Muscle layer of colon (tissue), 2 donors: ENCODE measurements at regions not wholly inside any gene's neighbourhood (a gene's known extent, or its start where the extent isn't known, plus 50 kb on each side); places are given as distances from the start of the nearest gene placed in this dataset.
"Not testable (repeated sequence)": the region's sequence is repeated elsewhere in the genome, so short reads cannot be mapped to it uniquely, and the experiment has no call there.

Experiments used
- H3K27ac ChIP-seq: one replicate; pipeline ENCODE4 v1.7.0; 2013; ENCODE audit warnings: low read depth, mild to moderate bottlenecking, low read length, moderate library complexity
- H3K27me3 ChIP-seq, 2 donors: one replicate each; pipeline ENCODE4 v1.7.0; 2013; ENCODE audit warnings: low read length in 2 of 2, mild to moderate bottlenecking in 2 of 2; ENCODE audit not compliant: insufficient read depth in 2 of 2, control insufficient read depth in 1 of 2
- H3K36me3 ChIP-seq: one replicate; pipeline ENCODE4 v1.7.0; 2013; ENCODE audit warnings: mild to moderate bottlenecking, low read length; ENCODE audit not compliant: insufficient read depth
- H3K4me1 ChIP-seq: one replicate; pipeline ENCODE4 v1.7.0; 2013; ENCODE audit warnings: mild to moderate bottlenecking, low read length; ENCODE audit not compliant: insufficient read depth
- H3K4me3 ChIP-seq, 2 donors: one replicate each; pipeline ENCODE4 v1.7.0; 2013; ENCODE audit warnings: low read length in 2 of 2, low read depth in 1 of 2, mild to moderate bottlenecking in 1 of 2, moderate library complexity in 1 of 2
- H3K9ac ChIP-seq: one replicate; pipeline ENCODE4 v1.7.0; 2013; ENCODE audit warnings: low read length
- H3K9me3 ChIP-seq: one replicate; pipeline ENCODE4 v1.7.0; 2013; ENCODE audit warnings: mild to moderate bottlenecking, low read length
- donor health status: abdominal sarcoma.
- donor health status: Adenocarcinoma of cecum.

- H3K9me3 ChIP-seq = no peaks in the 10 kb centered on the region
- H3K4me3 ChIP-seq = no peak overlapping the region
- no peaks in the 10 kb centered on the region for H3K27me3 ChIP-seq
- H3K4me1 ChIP-seq = no peaks in the 10 kb centered on the region
- no peak overlapping the region for H3K27ac ChIP-seq
- no peaks in the 10 kb centered on the region for H3K36me3 ChIP-seq
- no peak overlapping the region for H3K9ac ChIP-seq
Measured at GRCh38 chr5:106833517-106833916, 837.2 kb downstream of the EFNA5 start.

GRCh38 chr5:106827061-106827460, 843.7 kb downstream of the EFNA5 start:
- Histone ChIP-seq H3K27me3 (no peaks in the 10 kb centered on the region), H3K4me3 (no peak overlapping the region), H3K9ac (no peak overlapping the region), H3K4me1 (no peaks in the 10 kb centered on the region), H3K9me3 (no peaks in the 10 kb centered on the region), H3K36me3 (no peaks in the 10 kb centered on the region), H3K27ac (no peak overlapping the region)

- H3K27ac ChIP-seq = no peak overlapping the region
- no peaks in the 10 kb centered on the region for H3K36me3 ChIP-seq
- no peaks in the 10 kb centered on the region for H3K27me3 ChIP-seq
- no peak overlapping the region for H3K4me3 ChIP-seq
- no peaks in the 10 kb centered on the region for H3K9me3 ChIP-seq
- no peaks in the 10 kb centered on the region for H3K4me1 ChIP-seq
- H3K9ac ChIP-seq = no peak overlapping the region
Measured at GRCh38 chr5:106825374-106825773, 845.4 kb downstream of the EFNA5 start.

- Histone ChIP-seq H3K27me3 (no peaks in the 10 kb centered on the region), H3K36me3 (no peaks in the 10 kb centered on the region), H3K27ac (no peak overlapping the region), H3K4me1 (no peaks in the 10 kb centered on the region), H3K4me3 (no peak overlapping the region), H3K9ac (no peak overlapping the region), H3K9me3 (no peaks in the 10 kb centered on the region)
Measured at GRCh38 chr5:106822851-106823250, 847.9 kb downstream of the EFNA5 start.

GRCh38 chr5:106818552-106818951, 852.2 kb downstream of the EFNA5 start:
- no peaks in the 10 kb centered on the region for H3K36me3 ChIP-seq
- no peaks in the 10 kb centered on the region for H3K4me1 ChIP-seq
- H3K27ac ChIP-seq = no peak overlapping the region
- H3K9ac ChIP-seq = no peak overlapping the region
- no peaks in the 10 kb centered on the region for H3K27me3 ChIP-seq
- H3K4me3 ChIP-seq = no peak overlapping the region
- no peaks in the 10 kb centered on the region for H3K9me3 ChIP-seq

GRCh38 chr5:106814961-106815360, 855.8 kb downstream of the EFNA5 start:
- no peak overlapping the region for H3K4me3 ChIP-seq
- H3K9me3 ChIP-seq = no peaks in the 10 kb centered on the region
- no peaks in the 10 kb centered on the region for H3K36me3 ChIP-seq
- H3K4me1 ChIP-seq = no peaks in the 10 kb centered on the region
- no peak overlapping the region for H3K27ac ChIP-seq
- no peaks in the 10 kb centered on the region for H3K27me3 ChIP-seq
- no peak overlapping the region for H3K9ac ChIP-seq

GRCh38 chr5:106801554-106801953, 869.2 kb downstream of the EFNA5 start:
- H3K4me3 ChIP-seq = no peak overlapping the region
- no peak overlapping the region for H3K27ac ChIP-seq
- H3K9ac ChIP-seq = no peak overlapping the region
- no peaks in the 10 kb centered on the region for H3K36me3 ChIP-seq
- no peaks in the 10 kb centered on the region for H3K9me3 ChIP-seq
- H3K27me3 ChIP-seq = no peaks in the 10 kb centered on the region
- no peaks in the 10 kb centered on the region for H3K4me1 ChIP-seq

GRCh38 chr5:106797996-106798395, 872.7 kb downstream of the EFNA5 start:
- no peak overlapping the region for H3K4me3 ChIP-seq
- no peaks in the 10 kb centered on the region for H3K27me3 ChIP-seq
- no peaks in the 10 kb centered on the region for H3K36me3 ChIP-seq
- no peak overlapping the region for H3K27ac ChIP-seq
- no peaks in the 10 kb centered on the region for H3K4me1 ChIP-seq
- H3K9ac ChIP-seq = no peak overlapping the region
- no peaks in the 10 kb centered on the region for H3K9me3 ChIP-seq

- H3K9me3 ChIP-seq = no peaks in the 10 kb centered on the region
- H3K4me3 ChIP-seq = no peak overlapping the region
- no peak overlapping the region for H3K9ac ChIP-seq
- H3K36me3 ChIP-seq = no peaks in the 10 kb centered on the region
- no peaks in the 10 kb centered on the region for H3K27me3 ChIP-seq
- no peak overlapping the region for H3K27ac ChIP-seq
- H3K4me1 ChIP-seq = no peaks in the 10 kb centered on the region
Measured at GRCh38 chr5:106796081-106796480, 874.7 kb downstream of the EFNA5 start.

GRCh38 chr5:106784846-106785245, 885.9 kb downstream of the EFNA5 start:
- H3K9ac ChIP-seq = no peak overlapping the region
- no peak overlapping the region for H3K4me3 ChIP-seq
- no peaks in the 10 kb centered on the region for H3K27me3 ChIP-seq
- no peaks in the 10 kb centered on the region for H3K36me3 ChIP-seq
- no peak overlapping the region for H3K27ac ChIP-seq
- no peaks in the 10 kb centered on the region for H3K4me1 ChIP-seq
- H3K9me3 ChIP-seq = no peaks in the 10 kb centered on the region

GRCh38 chr5:106780355-106780754, 890.4 kb downstream of the EFNA5 start:
- Histone ChIP-seq H3K4me1 (no peaks in the 10 kb centered on the region), H3K4me3 (no peak overlapping the region), H3K27me3 (no peaks in the 10 kb centered on the region), H3K9me3 (no peaks in the 10 kb centered on the region), H3K36me3 (no peaks in the 10 kb centered on the region), H3K27ac (no peak overlapping the region), H3K9ac (no peak overlapping the region)

- H3K27me3 ChIP-seq, H3K9ac ChIP-seq, H3K36me3 ChIP-seq, H3K4me1 ChIP-seq, H3K27ac ChIP-seq, H3K9me3 ChIP-seq, H3K4me3 ChIP-seq: not testable (repeated sequence)
Measured at GRCh38 chr5:106776515-106776914, 894.2 kb downstream of the EFNA5 start.
